Forelimb muscle (tissue), 1 donor: ENCODE measurements at regions not wholly inside any gene's neighbourhood (a gene's known extent, or its start where the extent isn't known, plus 50 kb on each side); places are given as distances from the start of the nearest gene placed in this dataset.
A peak's percentile ranks its signal among the peaks of the same experiment; 100 is the strongest.

Experiments used
- DNase-seq: peaks from one replicate; pipeline ENCODE4 v3.0.0-alpha.2; 2013; ENCODE audit warnings: low read depth

GRCh38 chr12:123077298-123078119, 73.4 kb downstream of the PITPNM2 start:
- DNase-seq = no peak

- DNase-seq = no peak
Measured at GRCh38 chr12:123076604-123077297, 74.1 kb downstream of the PITPNM2 start.

- DNase-seq = no peak
Measured at GRCh38 chr12:123075646-123076171, 75.2 kb downstream of the PITPNM2 start.

- DNase-seq = no peak
Measured at GRCh38 chr12:123075087-123075645, 75.7 kb downstream of the PITPNM2 start.

GRCh38 chr12:123073962-123074801, 76.7 kb downstream of the PITPNM2 start:
- DNase-seq = no peak

GRCh38 chr12:123073292-123073691, 77.6 kb downstream of the PITPNM2 start:
- DNase-seq = no peak

GRCh38 chr12:123071857-123072256, 79.0 kb downstream of the PITPNM2 start:
- no peak for DNase-seq

- peak; percentile 50 for DNase-seq
Measured at GRCh38 chr12:123071099-123071800, 79.6 kb downstream of the PITPNM2 start.

- no peak for DNase-seq
Measured at GRCh38 chr12:123070267-123071081, 80.4 kb downstream of the PITPNM2 start.

- DNase-seq = no peak
Measured at GRCh38 chr12:123069436-123070266, 81.2 kb downstream of the PITPNM2 start.

- no peak for DNase-seq
Measured at GRCh38 chr12:123067654-123068053, 83.2 kb downstream of the PITPNM2 start.

GRCh38 chr12:123066384-123066710, 84.5 kb downstream of the PITPNM2 start:
- no peak for DNase-seq

GRCh38 chr12:123065676-123066383, 85.1 kb downstream of the PITPNM2 start:
- DNase-seq = no peak

GRCh38 chr12:123064885-123065619, 84.6 kb downstream of the ARL6IP4 start:
- DNase-seq = no peak

GRCh38 chr12:123064366-123064765, 83.9 kb downstream of the ARL6IP4 start:
- DNase-seq = no peak

- no peak for DNase-seq
Measured at GRCh38 chr12:123063535-123063934, 83.1 kb downstream of the ARL6IP4 start.

GRCh38 chr12:123062681-123063486, 82.4 kb downstream of the ARL6IP4 start:
- no peak for DNase-seq
